ENCODE measurements at regions not wholly inside any gene's neighbourhood (a gene's known extent, or its start where the extent isn't known, plus 50 kb on each side); places are given as distances from the start of the nearest gene placed in this dataset.
A peak's percentile ranks its signal among the peaks of the same experiment; 100 is the strongest.

DNA sequence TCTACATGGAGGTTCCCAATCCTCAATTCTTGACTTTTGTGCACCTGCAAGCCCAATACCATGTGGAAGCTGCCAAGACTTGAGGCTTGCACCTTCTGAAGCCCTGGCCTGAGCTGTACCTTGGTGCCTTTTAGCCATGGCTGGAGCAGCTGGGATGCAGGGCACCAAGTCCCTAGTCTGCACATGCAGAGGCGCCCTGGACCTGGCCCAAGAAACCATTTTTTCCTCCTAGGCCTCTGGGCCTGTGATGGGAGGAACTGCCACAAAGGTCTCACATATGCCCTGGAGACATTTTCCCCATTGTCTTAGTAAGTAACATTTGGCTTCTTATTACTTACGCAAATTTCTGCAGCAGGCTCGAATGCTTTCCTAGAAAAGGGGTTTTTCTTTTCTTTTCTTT lies 431.9 kb upstream of the ANO5 start:
- Histone ChIP-seq H3K4me1 (no peaks in the 10 kb centered on the region; a peak in 1 of 20 replicates), H3K27ac (no peak overlapping the region), H3K9ac (no peak overlapping the region), H3K4me3 (no peak overlapping the region), H4K20me1 (no peaks in the 10 kb centered on the region), H3K36me3 (no peaks in the 10 kb centered on the region; a peak in 2 of 22 replicates), H3K27me3 (no peaks in the 10 kb centered on the region), H3K4me2 (no peak overlapping the region), H3K9me3 (replicated peaks in 1 of 11) (peaks cover 23 to 59% (median 29%) of the 10 kb centered on the region in 11 experiments)
- TF ChIP-seq Cebpa-rat (IDR thresholded peaks at IDR 0.05), result no peak

DNA sequence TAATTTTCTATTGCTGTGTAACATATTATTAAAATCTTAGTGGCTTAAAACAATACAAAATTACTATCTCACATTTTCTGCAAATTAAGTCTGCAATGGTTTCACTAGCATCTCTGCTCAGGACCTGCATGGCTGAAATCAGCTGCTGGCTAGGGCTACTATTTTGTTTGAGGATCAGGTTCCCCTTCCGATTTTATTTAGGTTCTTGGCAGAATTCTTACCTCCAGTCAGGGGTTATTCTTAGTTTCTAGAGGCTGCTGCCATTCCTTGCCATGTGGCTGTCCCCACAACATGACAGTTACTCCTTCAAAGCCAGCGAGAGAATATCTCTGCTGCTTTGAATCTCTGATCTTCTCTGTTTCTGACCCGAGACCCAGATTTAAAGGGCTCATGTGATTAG lies 424.5 kb upstream of the ANO5 start:
- no peak for TF ChIP-seq Cebpa-rat (IDR thresholded peaks at IDR 0.05)
- peaks cover 0 to 42% (median 0%) of the 10 kb centered on the region in 10 experiments; a peak in 4 of 20 replicates for H3K4me1 ChIP-seq
- H4K20me1 ChIP-seq, result no peaks in the 10 kb centered on the region
- no peaks in the 10 kb centered on the region for H3K36me3 ChIP-seq
- peaks cover 0 to 6% (median 0%) of the 10 kb centered on the region in 11 experiments; a peak in 6 of 22 replicates for H3K9me3 ChIP-seq (replicated peaks in 1 of 11)
- no peaks in the 10 kb centered on the region for H3K27me3 ChIP-seq
- no peak overlapping the region for H3K9ac ChIP-seq
- peak overlapping the region in 1 of 11 experiments; percentile 18; a peak in 2 of 22 replicates for H3K4me2 ChIP-seq
- H3K4me3 ChIP-seq, result no peak overlapping the region
- no peak overlapping the region for H3K27ac ChIP-seq

- Histone ChIP-seq H3K27me3 (no peaks in the 10 kb centered on the region), H3K4me3 (no peak overlapping the region), H4K20me1 (no peaks in the 10 kb centered on the region), H3K36me3 (no peaks in the 10 kb centered on the region), H3K9ac (no peak overlapping the region), H3K4me2 (peak overlapping the region in 2 of 11 experiments; percentile 3 to 18; a peak in 3 of 22 replicates), H3K9me3 (replicated peaks in 1 of 11) (peaks cover 0 to 8% (median 0%) of the 10 kb centered on the region in 11 experiments; a peak in 6 of 22 replicates), H3K27ac (peak overlapping the region in 2 of 11 experiments; percentile 10 to 37; a peak in 2 of 22 replicates), H3K4me1 (peaks cover 0 to 42% (median 0%) of the 10 kb centered on the region in 10 experiments; a peak in 4 of 20 replicates)
- TF ChIP-seq Cebpa-rat (IDR thresholded peaks at IDR 0.05), result no peak
Measured at GRCh38 chr11:21769188-21769587, 423.7 kb upstream of the ANO5 start.

GRCh38 chr11:21771097-21771496 lies 421.8 kb upstream of the ANO5 start:
- H3K36me3 ChIP-seq, result no peaks in the 10 kb centered on the region
- peak overlapping the region in 2 of 11 experiments; percentile 46 to 63; a peak in 4 of 22 replicates for H3K4me2 ChIP-seq
- peaks cover 0 to 8% (median 0%) of the 10 kb centered on the region in 11 experiments; a peak in 6 of 22 replicates for H3K9me3 ChIP-seq (replicated peaks in 1 of 11)
- H3K4me1 ChIP-seq, result peaks cover 0 to 42% (median 0%) of the 10 kb centered on the region in 10 experiments; a peak in 4 of 20 replicates
- no peak overlapping the region for H3K4me3 ChIP-seq
- H3K27ac ChIP-seq, result peak overlapping the region in 2 of 11 experiments; percentile 50 to 58; a peak in 2 of 22 replicates
- TF ChIP-seq Cebpa-rat (IDR thresholded peaks at IDR 0.05), result no peak
- H3K9ac ChIP-seq, result no peak overlapping the region
- H4K20me1 ChIP-seq, result no peaks in the 10 kb centered on the region
- no peaks in the 10 kb centered on the region for H3K27me3 ChIP-seq

- no peak for TF ChIP-seq Cebpa-rat (IDR thresholded peaks at IDR 0.05)
Measured at GRCh38 chr11:21774212-21774611, 418.7 kb upstream of the ANO5 start.

GRCh38 chr11:21775911-21776310 lies 417.0 kb upstream of the ANO5 start:
- no peak overlapping the region for H3K9ac ChIP-seq
- H3K36me3 ChIP-seq, result no peaks in the 10 kb centered on the region
- H3K4me1 ChIP-seq, result peaks cover 0 to 10% (median 0%) of the 10 kb centered on the region in 10 experiments; a peak in 4 of 20 replicates
- no peak overlapping the region for H3K4me2 ChIP-seq
- no peak overlapping the region for H3K4me3 ChIP-seq
- H4K20me1 ChIP-seq, result no peaks in the 10 kb centered on the region
- H3K27ac ChIP-seq, result no peak overlapping the region
- peaks cover 0 to 8% (median 0%) of the 10 kb centered on the region in 11 experiments; a peak in 6 of 22 replicates for H3K9me3 ChIP-seq (replicated peaks in 1 of 11)
- TF ChIP-seq Cebpa-rat (IDR thresholded peaks at IDR 0.05), result no peak
- no peaks in the 10 kb centered on the region for H3K27me3 ChIP-seq

More at GRCh38 chr11:21774212-21774611, 418.7 kb upstream of the ANO5 start:
- peaks cover 0 to 27% (median 0%) of the 10 kb centered on the region in 10 experiments; a peak in 4 of 20 replicates for H3K4me1 ChIP-seq
- no peaks in the 10 kb centered on the region for H4K20me1 ChIP-seq
- peaks cover 0 to 8% (median 0%) of the 10 kb centered on the region in 11 experiments; a peak in 6 of 22 replicates for H3K9me3 ChIP-seq (replicated peaks in 1 of 11)
- H3K27me3 ChIP-seq, result no peaks in the 10 kb centered on the region
- no peak overlapping the region for H3K4me3 ChIP-seq
- no peak overlapping the region for H3K27ac ChIP-seq
- H3K9ac ChIP-seq, result no peak overlapping the region
- no peaks in the 10 kb centered on the region for H3K36me3 ChIP-seq
- no peak overlapping the region for H3K4me2 ChIP-seq

GRCh38 chr11:21783954-21784353 lies 408.9 kb upstream of the ANO5 start:
- Histone ChIP-seq H3K36me3 (no peaks in the 10 kb centered on the region), H4K20me1 (no peaks in the 10 kb centered on the region), H3K4me2 (peak overlapping the region in 2 of 11 experiments; percentile 40 to 49; a peak in 4 of 22 replicates), H3K27me3 (no peaks in the 10 kb centered on the region), H3K27ac (no peak overlapping the region), H3K4me3 (no peak overlapping the region), H3K4me1 (peaks cover 0 to 25% (median 0%) of the 10 kb centered on the region in 10 experiments; a peak in 5 of 20 replicates), H3K9ac (no peak overlapping the region), H3K9me3 (replicated peaks in 1 of 11) (peaks cover 0 to 11% (median 0%) of the 10 kb centered on the region in 11 experiments; a peak in 2 of 22 replicates)
- TF ChIP-seq Cebpa-rat (IDR thresholded peaks at IDR 0.05), result no peak

GRCh38 chr11:21785351-21785750 lies 407.5 kb upstream of the ANO5 start:
- Histone ChIP-seq H3K9ac (peak overlapping the region in 2 of 11 experiments; percentile 23 to 43; a peak in 2 of 22 replicates), H3K4me2 (peak overlapping the region in 3 of 11 experiments; percentile 19 to 76 (median 70); a peak in 5 of 22 replicates), H3K4me3 (no peak overlapping the region), H4K20me1 (no peaks in the 10 kb centered on the region), H3K27ac (peak overlapping the region in 3 of 11 experiments; percentile 30 to 71 (median 60); a peak in 5 of 22 replicates), H3K9me3 (replicated peaks in 1 of 11) (peaks cover 0 to 25% (median 0%) of the 10 kb centered on the region in 11 experiments; a peak in 3 of 22 replicates), H3K27me3 (no peaks in the 10 kb centered on the region), H3K36me3 (no peaks in the 10 kb centered on the region), H3K4me1 (peaks cover 0 to 25% (median 0%) of the 10 kb centered on the region in 10 experiments; a peak in 5 of 20 replicates)
- no peak for TF ChIP-seq Cebpa-rat (IDR thresholded peaks at IDR 0.05)

- TF ChIP-seq Cebpa-rat (IDR thresholded peaks at IDR 0.05), result no peak
- Histone ChIP-seq H3K4me2 (peak overlapping the region in 2 of 11 experiments; percentile 30 to 39; a peak in 4 of 22 replicates), H3K9me3 (replicated peaks in 1 of 11) (peaks cover 0 to 13% (median 0%) of the 10 kb centered on the region in 11 experiments; a peak in 2 of 22 replicates), H3K4me1 (peaks cover 0 to 47% (median 0%) of the 10 kb centered on the region in 10 experiments; a peak in 6 of 20 replicates), H3K9ac (no peak overlapping the region), H3K36me3 (no peaks in the 10 kb centered on the region), H3K27ac (no peak overlapping the region), H3K4me3 (no peak overlapping the region), H3K27me3 (no peaks in the 10 kb centered on the region), H4K20me1 (no peaks in the 10 kb centered on the region)
Measured at GRCh38 chr11:21794306-21794705, 398.6 kb upstream of the ANO5 start.
